HepG2 (cell line): ENCODE measurements at regions not wholly inside any gene's neighbourhood (a gene's known extent, or its start where the extent isn't known, plus 50 kb on each side); places are given as distances from the start of the nearest gene placed in this dataset.

Experiments
- CHCHD3 ChIP-seq: sonication (generic); formaldehyde crosslinking; IDR thresholded peaks from 2 replicates; pipeline ENCODE4 v1.8.0; 2022; ENCODE audit warnings: mild to moderate bottlenecking, missing genetic modification reagents, moderate library complexity
- EHMT2 ChIP-seq: fragments of 200-600 bp; sonication (generic); IDR thresholded peaks from 2 replicates; pipeline ENCODE4 v1.7.0; 2017; ENCODE audit warnings: antibody characterized with exemption, low read depth, low read length, borderline replicate concordance
- FOSL1 ChIP-seq: sonication (generic); formaldehyde crosslinking; IDR thresholded peaks from 2 replicates; pipeline ENCODE4 v1.9.0; 2021; ENCODE audit warnings: missing genetic modification reagents, borderline replicate concordance
- IRF2 ChIP-seq: IDR thresholded peaks from 2 replicates; pipeline ENCODE4 v1.6.1; 2018; ENCODE audit warnings: missing genetic modification reagents, missing compliant biosample characterization
- ISX ChIP-seq: sonication (generic); formaldehyde crosslinking; conservative IDR thresholded peaks from 2 replicates; pipeline ENCODE4 v1.5.0; 2020; ENCODE audit warnings: missing genetic modification reagents
- JUND ChIP-seq: sonication (generic); formaldehyde crosslinking; IDR thresholded peaks from 2 replicates; pipeline ENCODE4 v1.8.0; 2022; ENCODE audit warnings: mild to moderate bottlenecking, missing genetic modification reagents
- MIER2 ChIP-seq: IDR thresholded peaks from 2 replicates; pipeline ENCODE4 v1.6.1; 2016; ENCODE audit warnings: missing biosample characterization, missing genetic modification reagents
- MYC ChIP-seq: sonication (generic); formaldehyde crosslinking; IDR thresholded peaks from 2 replicates; pipeline ENCODE4 v1.9.0; 2021; ENCODE audit warnings: missing genetic modification reagents, borderline replicate concordance
- NR2F6 ChIP-seq, 2 experiments: IDR thresholded peaks; 2 replicates each; pipeline ENCODE4 v1.6.1; 2016; ENCODE audit warnings: antibody characterized with exemption in 1 of 2, mild to moderate bottlenecking in 1 of 2
- RBM22 ChIP-seq: fragments of 200-400 bp; formaldehyde crosslinking; optimal IDR thresholded peaks from 2 replicates; pipeline ENCODE3; 2017; ENCODE audit warnings: mild to moderate bottlenecking, low read length, moderate library complexity
- ZNF343 ChIP-seq: sonication (generic); formaldehyde crosslinking; IDR thresholded peaks from 2 replicates; pipeline ENCODE4 v1.4.0; 2020; ENCODE audit warnings: mild to moderate bottlenecking, missing genetic modification reagents
- TF ChIP-seq, protein P1 (sequence below): sonication (generic); formaldehyde crosslinking; IDR thresholded peaks from 2 replicates; pipeline ENCODE4 v1.5.1; 2020; ENCODE audit warnings: mild to moderate bottlenecking, missing genetic modification reagents, moderate library complexity
- TF ChIP-seq, protein P2 (sequence below): sonication (generic); formaldehyde crosslinking; IDR thresholded peaks from 2 replicates; pipeline ENCODE4 v1.5.0; 2020; ENCODE audit warnings: mild to moderate bottlenecking, missing genetic modification reagents, moderate library complexity

DNA sequence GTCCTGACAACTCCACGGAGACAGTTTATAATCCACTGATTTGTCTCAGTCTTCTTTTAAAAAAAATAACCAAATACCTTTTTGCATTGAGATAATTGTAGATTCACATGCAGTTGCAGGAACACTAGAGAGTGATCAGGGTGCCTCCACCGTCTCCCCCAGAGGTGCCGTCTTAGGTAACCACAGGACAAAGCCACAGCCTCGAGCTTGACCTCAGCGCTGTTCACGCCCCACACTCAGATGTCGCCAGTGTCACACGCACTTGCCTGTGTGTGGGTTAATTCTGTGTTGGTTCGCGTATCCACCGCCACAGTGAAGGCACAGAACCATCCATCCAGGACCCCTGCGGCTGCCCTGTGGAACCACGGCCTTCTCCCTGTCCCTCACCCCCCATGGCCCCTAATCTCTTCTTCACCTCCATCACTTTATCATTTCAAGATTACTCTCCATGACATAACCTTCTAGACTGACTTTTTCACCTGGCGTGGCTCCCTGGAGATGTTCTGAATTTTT, 295.0 kb upstream of the HDAC4 start:
- no peak for TF ChIP-seq IRF2 (CRISPR knock-in tag)
- TF ChIP-seq ISX (CRISPR knock-in tag) = no peak
- TF ChIP-seq FOSL1 = no peak
- TF ChIP-seq, protein P1, sequence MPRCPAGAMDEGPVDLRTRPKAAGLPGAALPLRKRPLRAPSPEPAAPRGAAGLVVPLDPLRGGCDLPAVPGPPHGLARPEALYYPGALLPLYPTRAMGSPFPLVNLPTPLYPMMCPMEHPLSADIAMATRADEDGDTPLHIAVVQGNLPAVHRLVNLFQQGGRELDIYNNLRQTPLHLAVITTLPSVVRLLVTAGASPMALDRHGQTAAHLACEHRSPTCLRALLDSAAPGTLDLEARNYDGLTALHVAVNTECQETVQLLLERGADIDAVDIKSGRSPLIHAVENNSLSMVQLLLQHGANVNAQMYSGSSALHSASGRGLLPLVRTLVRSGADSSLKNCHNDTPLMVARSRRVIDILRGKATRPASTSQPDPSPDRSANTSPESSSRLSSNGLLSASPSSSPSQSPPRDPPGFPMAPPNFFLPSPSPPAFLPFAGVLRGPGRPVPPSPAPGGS (CRISPR knock-in tag) = no peak
- TF ChIP-seq, protein P2, sequence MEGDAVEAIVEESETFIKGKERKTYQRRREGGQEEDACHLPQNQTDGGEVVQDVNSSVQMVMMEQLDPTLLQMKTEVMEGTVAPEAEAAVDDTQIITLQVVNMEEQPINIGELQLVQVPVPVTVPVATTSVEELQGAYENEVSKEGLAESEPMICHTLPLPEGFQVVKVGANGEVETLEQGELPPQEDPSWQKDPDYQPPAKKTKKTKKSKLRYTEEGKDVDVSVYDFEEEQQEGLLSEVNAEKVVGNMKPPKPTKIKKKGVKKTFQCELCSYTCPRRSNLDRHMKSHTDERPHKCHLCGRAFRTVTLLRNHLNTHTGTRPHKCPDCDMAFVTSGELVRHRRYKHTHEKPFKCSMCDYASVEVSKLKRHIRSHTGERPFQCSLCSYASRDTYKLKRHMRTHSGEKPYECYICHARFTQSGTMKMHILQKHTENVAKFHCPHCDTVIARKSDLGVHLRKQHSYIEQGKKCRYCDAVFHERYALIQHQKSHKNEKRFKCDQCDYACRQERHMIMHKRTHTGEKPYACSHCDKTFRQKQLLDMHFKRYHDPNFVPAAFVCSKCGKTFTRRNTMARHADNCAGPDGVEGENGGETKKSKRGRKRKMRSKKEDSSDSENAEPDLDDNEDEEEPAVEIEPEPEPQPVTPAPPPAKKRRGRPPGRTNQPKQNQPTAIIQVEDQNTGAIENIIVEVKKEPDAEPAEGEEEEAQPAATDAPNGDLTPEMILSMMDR (CRISPR knock-in tag) = no peak
- no peak for TF ChIP-seq MIER2 (CRISPR knock-in tag)
- no peak for TF ChIP-seq ZNF343 (CRISPR knock-in tag)
- TF ChIP-seq MYC = no peak
- no peak for TF ChIP-seq CHCHD3 (CRISPR knock-in tag)
- TF ChIP-seq NR2F6 (IDR thresholded peaks at IDR 0.05) = no peak
- TF ChIP-seq NR2F6 (CRISPR knock-in tag; IDR thresholded peaks at IDR 0.05) = no peak
- no peak for TF ChIP-seq JUND
- TF ChIP-seq EHMT2 = no peak
- TF ChIP-seq RBM22 = no peak
